ENCODE measurements at regions not wholly inside any gene's neighbourhood (a gene's known extent, or its start where the extent isn't known, plus 50 kb on each side); places are given as distances from the start of the nearest gene placed in this dataset.
A peak's percentile ranks its signal among the peaks of the same experiment; 100 is the strongest.

DNA sequence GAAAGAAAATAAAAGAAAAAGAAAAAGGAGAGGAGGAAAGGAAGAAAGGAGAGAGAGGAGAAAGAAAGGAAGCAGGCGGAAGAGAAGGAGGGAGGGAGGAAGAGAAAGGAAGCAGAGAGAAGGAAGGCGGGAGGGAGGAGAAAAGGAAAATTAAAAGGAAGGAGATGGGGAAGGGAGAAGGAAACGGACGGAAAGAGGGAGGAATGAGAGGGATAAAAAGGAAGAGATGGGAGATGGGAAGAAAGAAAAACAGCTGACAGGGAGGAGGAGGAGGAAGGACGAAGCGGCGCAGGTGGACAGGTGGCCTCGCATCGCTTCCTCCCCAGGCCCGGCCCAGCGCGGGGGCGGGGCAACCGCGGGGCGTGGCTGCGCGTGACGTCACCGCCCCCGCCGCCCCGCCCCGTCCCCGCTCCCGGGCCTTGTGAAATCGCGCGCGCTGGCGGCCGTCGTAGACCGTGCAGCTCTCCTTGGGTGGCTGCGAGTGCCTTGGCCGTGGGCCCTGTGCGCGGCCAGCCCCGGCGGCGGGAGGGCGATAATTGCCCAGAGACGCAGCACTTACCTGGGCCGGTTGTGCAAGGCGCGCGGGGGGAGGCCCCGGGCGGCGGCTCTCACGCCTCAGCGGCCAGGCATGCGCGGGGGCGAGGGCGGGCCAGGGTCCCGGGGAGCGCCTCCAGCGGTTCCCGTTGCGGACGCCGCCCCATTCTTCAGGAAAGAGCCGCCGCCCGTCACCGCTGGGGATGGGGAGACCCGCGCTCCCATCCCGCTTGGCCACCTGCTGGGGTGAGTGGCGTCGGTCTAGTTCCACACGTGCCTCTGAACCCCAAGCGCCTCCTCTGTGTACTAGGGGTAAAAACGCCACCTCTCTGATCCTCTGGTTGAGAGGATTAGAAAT, 49.6 kb upstream of the FOXE1 start (continued):
- TF ChIP-seq, protein P1, sequence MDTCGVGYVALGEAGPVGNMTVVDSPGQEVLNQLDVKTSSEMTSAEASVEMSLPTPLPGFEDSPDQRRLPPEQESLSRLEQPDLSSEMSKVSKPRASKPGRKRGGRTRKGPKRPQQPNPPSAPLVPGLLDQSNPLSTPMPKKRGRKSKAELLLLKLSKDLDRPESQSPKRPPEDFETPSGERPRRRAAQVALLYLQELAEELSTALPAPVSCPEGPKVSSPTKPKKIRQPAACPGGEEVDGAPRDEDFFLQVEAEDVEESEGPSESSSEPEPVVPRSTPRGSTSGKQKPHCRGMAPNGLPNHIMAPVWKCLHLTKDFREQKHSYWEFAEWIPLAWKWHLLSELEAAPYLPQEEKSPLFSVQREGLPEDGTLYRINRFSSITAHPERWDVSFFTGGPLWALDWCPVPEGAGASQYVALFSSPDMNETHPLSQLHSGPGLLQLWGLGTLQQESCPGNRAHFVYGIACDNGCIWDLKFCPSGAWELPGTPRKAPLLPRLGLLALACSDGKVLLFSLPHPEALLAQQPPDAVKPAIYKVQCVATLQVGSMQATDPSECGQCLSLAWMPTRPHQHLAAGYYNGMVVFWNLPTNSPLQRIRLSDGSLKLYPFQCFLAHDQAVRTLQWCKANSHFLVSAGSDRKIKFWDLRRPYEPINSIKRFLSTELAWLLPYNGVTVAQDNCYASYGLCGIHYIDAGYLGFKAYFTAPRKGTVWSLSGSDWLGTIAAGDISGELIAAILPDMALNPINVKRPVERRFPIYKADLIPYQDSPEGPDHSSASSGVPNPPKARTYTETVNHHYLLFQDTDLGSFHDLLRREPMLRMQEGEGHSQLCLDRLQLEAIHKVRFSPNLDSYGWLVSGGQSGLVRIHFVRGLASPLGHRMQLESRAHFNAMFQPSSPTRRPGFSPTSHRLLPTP (IDR thresholded peaks at IDR 0.05; ENCODE audit: borderline replicate concordance, extremely low read depth, insufficient read length): no peak
- TF ChIP-seq, protein P2, sequence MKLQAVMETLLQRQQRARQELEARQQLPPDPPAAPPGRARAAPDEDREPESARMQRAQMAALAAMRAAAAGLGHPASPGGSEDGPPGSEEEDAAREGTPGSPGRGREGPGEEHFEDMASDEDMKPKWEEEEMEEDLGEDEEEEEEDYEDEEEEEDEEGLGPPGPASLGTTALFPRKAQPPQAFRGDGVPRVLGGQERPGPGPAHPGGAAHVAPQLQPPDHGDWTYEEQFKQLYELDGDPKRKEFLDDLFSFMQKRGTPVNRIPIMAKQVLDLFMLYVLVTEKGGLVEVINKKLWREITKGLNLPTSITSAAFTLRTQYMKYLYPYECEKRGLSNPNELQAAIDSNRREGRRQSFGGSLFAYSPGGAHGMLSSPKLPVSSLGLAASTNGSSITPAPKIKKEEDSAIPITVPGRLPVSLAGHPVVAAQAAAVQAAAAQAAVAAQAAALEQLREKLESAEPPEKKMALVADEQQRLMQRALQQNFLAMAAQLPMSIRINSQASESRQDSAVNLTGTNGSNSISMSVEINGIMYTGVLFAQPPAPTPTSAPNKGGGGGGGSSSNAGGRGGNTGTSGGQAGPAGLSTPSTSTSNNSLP (IDR thresholded peaks at IDR 0.05; ENCODE audit: borderline replicate concordance, low read depth, low read length): no peak
- TF ChIP-seq PHF20 (IDR thresholded peaks at IDR 0.05; ENCODE audit: partially characterized antibody) (peak; percentile 28), MTF1 (CRISPR knock-in tag; IDR thresholded peaks at IDR 0.05; ENCODE audit: borderline replicate concordance) (no peak), ZNF175 (CRISPR knock-in tag; IDR thresholded peaks at IDR 0.05; ENCODE audit: low read depth) (no peak), ZNF780A (CRISPR knock-in tag; IDR thresholded peaks at IDR 0.05) (no peak), PTRF (tag; IDR thresholded peaks at IDR 0.05) (no peak), ZNF41 (CRISPR knock-in tag; conservative IDR thresholded peaks at IDR 0.05) (no peak), ZNF224 (CRISPR knock-in tag; IDR thresholded peaks at IDR 0.05) (no peak), HDAC1 (IDR thresholded peaks at IDR 0.05) (peak in 1 of 2 experiments; percentile 82; a peak in 1 of 4 replicates), KLF10 (CRISPR knock-in tag; IDR thresholded peaks at IDR 0.05) (no peak), ZNF75A (CRISPR knock-in tag; IDR thresholded peaks at IDR 0.05) (no peak)
- TF ChIP-seq, protein P3, sequence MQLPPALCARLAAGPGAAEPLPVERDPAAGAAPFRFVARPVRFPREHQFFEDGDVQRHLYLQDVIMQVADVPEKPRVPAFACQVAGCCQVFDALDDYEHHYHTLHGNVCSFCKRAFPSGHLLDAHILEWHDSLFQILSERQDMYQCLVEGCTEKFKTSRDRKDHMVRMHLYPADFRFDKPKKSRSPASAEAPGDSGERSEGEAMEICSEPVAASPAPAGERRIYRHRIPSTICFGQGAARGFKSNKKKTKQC (CRISPR knock-in tag; IDR thresholded peaks at IDR 0.05): no peak; the same call in 1 of the 2 replicates
- TF ChIP-seq, protein P4, sequence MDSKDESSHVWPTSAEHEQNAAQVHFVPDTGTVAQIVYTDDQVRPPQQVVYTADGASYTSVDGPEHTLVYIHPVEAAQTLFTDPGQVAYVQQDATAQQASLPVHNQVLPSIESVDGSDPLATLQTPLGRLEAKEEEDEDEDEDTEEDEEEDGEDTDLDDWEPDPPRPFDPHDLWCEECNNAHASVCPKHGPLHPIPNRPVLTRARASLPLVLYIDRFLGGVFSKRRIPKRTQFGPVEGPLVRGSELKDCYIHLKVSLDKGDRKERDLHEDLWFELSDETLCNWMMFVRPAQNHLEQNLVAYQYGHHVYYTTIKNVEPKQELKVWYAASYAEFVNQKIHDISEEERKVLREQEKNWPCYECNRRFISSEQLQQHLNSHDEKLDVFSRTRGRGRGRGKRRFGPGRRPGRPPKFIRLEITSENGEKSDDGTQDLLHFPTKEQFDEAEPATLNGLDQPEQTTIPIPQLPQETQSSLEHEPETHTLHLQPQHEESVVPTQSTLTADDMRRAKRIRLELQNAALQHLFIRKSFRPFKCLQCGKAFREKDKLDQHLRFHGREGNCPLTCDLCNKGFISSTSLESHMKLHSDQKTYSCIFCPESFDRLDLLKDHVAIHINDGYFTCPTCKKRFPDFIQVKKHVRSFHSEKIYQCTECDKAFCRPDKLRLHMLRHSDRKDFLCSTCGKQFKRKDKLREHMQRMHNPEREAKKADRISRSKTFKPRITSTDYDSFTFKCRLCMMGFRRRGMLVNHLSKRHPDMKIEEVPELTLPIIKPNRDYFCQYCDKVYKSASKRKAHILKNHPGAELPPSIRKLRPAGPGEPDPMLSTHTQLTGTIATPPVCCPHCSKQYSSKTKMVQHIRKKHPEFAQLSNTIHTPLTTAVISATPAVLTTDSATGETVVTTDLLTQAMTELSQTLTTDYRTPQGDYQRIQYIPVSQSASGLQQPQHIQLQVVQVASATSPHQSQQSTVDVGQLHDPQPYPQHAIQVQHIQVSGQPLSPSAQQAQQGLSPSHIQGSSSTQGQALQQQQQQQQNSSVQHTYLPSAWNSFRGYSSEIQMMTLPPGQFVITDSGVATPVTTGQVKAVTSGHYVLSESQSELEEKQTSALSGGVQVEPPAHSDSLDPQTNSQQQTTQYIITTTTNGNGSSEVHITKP (IDR thresholded peaks at IDR 0.05; ENCODE audit: partially characterized antibody): peak; percentile 6
- TF ChIP-seq, protein P5, sequence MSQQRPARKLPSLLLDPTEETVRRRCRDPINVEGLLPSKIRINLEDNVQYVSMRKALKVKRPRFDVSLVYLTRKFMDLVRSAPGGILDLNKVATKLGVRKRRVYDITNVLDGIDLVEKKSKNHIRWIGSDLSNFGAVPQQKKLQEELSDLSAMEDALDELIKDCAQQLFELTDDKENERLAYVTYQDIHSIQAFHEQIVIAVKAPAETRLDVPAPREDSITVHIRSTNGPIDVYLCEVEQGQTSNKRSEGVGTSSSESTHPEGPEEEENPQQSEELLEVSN (IDR thresholded peaks at IDR 0.05; ENCODE audit: borderline replicate concordance in 1 of 2, extremely low read depth in 1 of 2, insufficient read depth in 1 of 2, insufficient read length in 1 of 2, low read depth in 1 of 2, low read length in 1 of 2, poor library complexity in 1 of 2, severe bottlenecking in 1 of 2): peak; percentile 68 to 81
